Endodermal cell (in vitro differentiated cells): ENCODE measurements at regions not wholly inside any gene's neighbourhood (a gene's known extent, or its start where the extent isn't known, plus 50 kb on each side); places are given as distances from the start of the nearest gene placed in this dataset.

Source experiments
- DNase-seq: peaks from one replicate; pipeline ENCODE4 v3.0.0-alpha.2; 2017
- H3K27ac ChIP-seq: 2 replicates; pipeline ENCODE4 v1.5.1; 2013; ENCODE audit warnings: mild to moderate bottlenecking, low read depth, low read length, moderate library complexity
- H3K27me3 ChIP-seq: 2 replicates; pipeline ENCODE4 v1.6.1; 2013; ENCODE audit warnings: mild to moderate bottlenecking, low read length, moderate library complexity; ENCODE audit not compliant: insufficient read depth, control insufficient read depth, poor library complexity, severe bottlenecking
- H3K36me3 ChIP-seq: 2 replicates; pipeline ENCODE4 v1.7.0; 2013; ENCODE audit warnings: mild to moderate bottlenecking, low read length, moderate library complexity; ENCODE audit not compliant: control insufficient read depth, insufficient read depth
- H3K4me1 ChIP-seq: one replicate; pipeline ENCODE4 v1.7.0; 2013; ENCODE audit warnings: low read length; ENCODE audit not compliant: control insufficient read depth, insufficient read depth
- H3K4me3 ChIP-seq: 2 replicates; pipeline ENCODE4 v1.5.1; 2013; ENCODE audit warnings: mild to moderate bottlenecking, low read length, moderate library complexity
- H3K9ac ChIP-seq: 2 replicates; pipeline ENCODE4 v1.6.1; 2013; ENCODE audit warnings: mild to moderate bottlenecking, low read length, moderate library complexity; ENCODE audit not compliant: poor library complexity, severe bottlenecking; ENCODE audit errors: extremely low read depth
- H3K9me3 ChIP-seq: 2 replicates; pipeline ENCODE4 v1.6.1; 2013; ENCODE audit warnings: mild to moderate bottlenecking, low read length, moderate library complexity; ENCODE audit not compliant: control insufficient read depth
- H3K27ac Mint-ChIP-seq: 2 replicates; pipeline ENCODE4 v1.8.0; 2020; ENCODE audit warnings: mixed read lengths
- H3K27me3 Mint-ChIP-seq: 2 replicates; pipeline ENCODE4 v1.8.0; 2021; ENCODE audit warnings: mild to moderate bottlenecking, mixed read lengths; ENCODE audit not compliant: insufficient read depth
- H3K36me3 Mint-ChIP-seq: 2 replicates; pipeline ENCODE4 v1.8.0; 2020; ENCODE audit warnings: low read depth, mixed read lengths
- H3K4me1 Mint-ChIP-seq: 2 replicates; pipeline ENCODE4 v1.8.0; 2020; ENCODE audit warnings: mixed read lengths
- H3K4me3 Mint-ChIP-seq: 2 replicates; pipeline ENCODE4 v1.8.0; 2020; ENCODE audit warnings: mild to moderate bottlenecking, moderate library complexity, mixed read lengths
- H3K9me3 Mint-ChIP-seq: 2 replicates; pipeline ENCODE4 v1.8.0; 2020; ENCODE audit warnings: mild to moderate bottlenecking, mixed read lengths
- whole genome bisulfite sequencing, 2 experiments: methylation state at CpG; one replicate each; pipeline versions ENCODE4 v1.1.5 to v1.1.7; 2013; ENCODE audit warnings: missing lambda C conversion rate in 2 of 2, mixed read lengths in 1 of 2; ENCODE audit not compliant: insufficient coverage in 1 of 2, insufficient read length in 1 of 2; 5-methylcytosine and 5-hydroxymethylcytosine counted together
- TF ChIP-seq, protein P1 (sequence below): fragments of 200-600 bp; sonication (generic); conservative IDR thresholded peaks from 2 replicates; pipeline ENCODE4 v1.5.0; 2021; ENCODE audit warnings: antibody characterized with exemption, mild to moderate bottlenecking

DNA sequence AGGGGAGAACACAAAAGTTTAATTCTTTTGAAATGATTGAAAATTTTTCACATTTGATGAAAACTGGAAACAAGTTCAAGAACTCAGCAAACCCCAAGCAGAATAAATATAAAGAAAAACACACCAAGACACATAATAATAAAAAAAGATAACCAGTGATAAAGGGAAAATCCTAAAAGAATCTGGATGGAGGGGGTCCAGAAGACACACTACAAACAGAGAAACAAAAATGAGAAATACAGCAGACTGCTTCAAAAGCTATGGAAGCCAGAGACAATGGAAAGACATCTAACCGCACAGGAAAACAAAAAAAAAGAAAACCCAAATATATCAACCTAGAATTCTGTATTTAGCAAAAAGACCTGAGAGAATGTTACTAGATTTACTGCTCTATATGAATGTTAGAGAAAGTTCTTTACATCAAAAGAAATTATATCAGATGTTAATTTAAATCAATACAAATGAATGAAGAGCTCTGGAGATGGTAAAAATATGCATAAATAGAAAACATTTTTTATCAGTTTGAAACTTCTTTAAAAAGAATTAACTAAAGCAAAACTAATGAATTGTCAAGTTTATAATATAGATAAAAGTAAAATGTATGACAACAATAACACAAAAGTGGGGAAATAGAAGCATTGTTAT is 310.7 kb upstream of the PREP start:
- no peaks in the 10 kb centered on the region for H3K4me1 ChIP-seq
- Mint-ChIP-seq H3K9me3 (peaks cover 44% of the 10 kb centered on the region), H3K4me3 (no peak overlapping the region), H3K36me3 (peaks cover 6% of the 10 kb centered on the region), H3K27ac (no peak overlapping the region), H3K4me1 (no peaks in the 10 kb centered on the region), H3K27me3 (no peaks in the 10 kb centered on the region)
- DNase-seq, result no peak
- H3K36me3 ChIP-seq, result no peaks in the 10 kb centered on the region
- H3K27me3 ChIP-seq, result no peaks in the 10 kb centered on the region
- H3K4me3 ChIP-seq, result no peak overlapping the region
- H3K27ac ChIP-seq, result no peak overlapping the region
- TF ChIP-seq, protein P1, sequence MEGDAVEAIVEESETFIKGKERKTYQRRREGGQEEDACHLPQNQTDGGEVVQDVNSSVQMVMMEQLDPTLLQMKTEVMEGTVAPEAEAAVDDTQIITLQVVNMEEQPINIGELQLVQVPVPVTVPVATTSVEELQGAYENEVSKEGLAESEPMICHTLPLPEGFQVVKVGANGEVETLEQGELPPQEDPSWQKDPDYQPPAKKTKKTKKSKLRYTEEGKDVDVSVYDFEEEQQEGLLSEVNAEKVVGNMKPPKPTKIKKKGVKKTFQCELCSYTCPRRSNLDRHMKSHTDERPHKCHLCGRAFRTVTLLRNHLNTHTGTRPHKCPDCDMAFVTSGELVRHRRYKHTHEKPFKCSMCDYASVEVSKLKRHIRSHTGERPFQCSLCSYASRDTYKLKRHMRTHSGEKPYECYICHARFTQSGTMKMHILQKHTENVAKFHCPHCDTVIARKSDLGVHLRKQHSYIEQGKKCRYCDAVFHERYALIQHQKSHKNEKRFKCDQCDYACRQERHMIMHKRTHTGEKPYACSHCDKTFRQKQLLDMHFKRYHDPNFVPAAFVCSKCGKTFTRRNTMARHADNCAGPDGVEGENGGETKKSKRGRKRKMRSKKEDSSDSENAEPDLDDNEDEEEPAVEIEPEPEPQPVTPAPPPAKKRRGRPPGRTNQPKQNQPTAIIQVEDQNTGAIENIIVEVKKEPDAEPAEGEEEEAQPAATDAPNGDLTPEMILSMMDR, result no peak
- no peak overlapping the region for H3K9ac ChIP-seq
- peaks cover 37% of the 10 kb centered on the region for H3K9me3 ChIP-seq
- 92% methylated on average over 1 of the region's 1 CpG; no CpG with 5 or more reads in 1 of the 2 experiments for WGBS, 2 experiments

DNA sequence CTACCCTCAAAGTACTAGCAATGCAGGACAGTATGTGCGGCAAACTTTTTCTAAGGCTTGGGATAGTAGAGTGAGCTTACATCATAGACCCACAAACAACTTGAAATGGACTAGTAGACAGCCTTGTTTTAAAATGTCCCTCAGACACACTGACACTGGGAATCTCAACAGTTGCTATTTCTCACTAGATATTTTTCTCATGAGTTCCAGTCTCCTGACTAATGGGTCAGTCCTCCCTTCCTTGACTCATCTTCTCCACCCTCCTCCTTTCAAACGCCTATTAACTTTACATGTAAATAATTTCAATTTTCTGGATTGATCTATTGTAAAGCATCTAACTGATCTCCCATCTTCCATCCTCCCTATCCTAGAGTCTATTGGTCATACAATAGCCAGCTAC is 308.3 kb upstream of the PREP start:
- Histone ChIP-seq H3K4me1 (no peaks in the 10 kb centered on the region), H3K9ac (no peak overlapping the region), H3K36me3 (no peaks in the 10 kb centered on the region), H3K27ac (no peak overlapping the region), H3K9me3 (peaks cover 37% of the 10 kb centered on the region), H3K4me3 (no peak overlapping the region), H3K27me3 (no peaks in the 10 kb centered on the region)
- Mint-ChIP-seq H3K36me3 (peaks cover 6% of the 10 kb centered on the region), H3K9me3 (peaks cover 42% of the 10 kb centered on the region), H3K4me3 (no peak overlapping the region), H3K27me3 (no peaks in the 10 kb centered on the region), H3K4me1 (no peaks in the 10 kb centered on the region), H3K27ac (no peak overlapping the region)
- WGBS, 2 experiments, result 93 to 97% methylated on average over 2 of the region's 2 CpGs
- TF ChIP-seq, protein P1, result no peak
- no peak for DNase-seq

DNA sequence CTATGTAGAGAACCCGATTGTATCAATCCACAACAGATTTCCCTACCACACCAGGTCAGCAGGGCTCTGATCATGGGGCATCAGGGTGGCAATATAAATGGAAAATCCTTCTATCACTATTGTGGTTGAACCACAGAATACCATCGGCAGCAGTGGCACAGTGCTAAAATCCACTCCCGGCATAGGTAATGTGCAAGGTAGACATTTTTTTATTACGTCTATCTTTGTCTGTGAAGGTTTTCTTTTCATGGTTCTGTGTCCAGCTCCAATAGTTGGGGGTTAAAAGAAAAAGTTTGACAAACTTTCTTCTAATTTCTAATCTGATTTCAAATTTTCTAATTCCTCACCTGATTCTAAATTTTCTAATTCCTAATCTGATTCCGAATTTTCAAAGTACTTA is 302.7 kb upstream of the PREP start:
- Mint-ChIP-seq H3K27ac (no peak overlapping the region), H3K4me3 (no peak overlapping the region), H3K9me3 (peaks cover 12% of the 10 kb centered on the region), H3K4me1 (no peaks in the 10 kb centered on the region), H3K27me3 (no peaks in the 10 kb centered on the region), H3K36me3 (no peaks in the 10 kb centered on the region)
- WGBS, 2 experiments, result 60 to 72% methylated on average over 3 to 5 of the region's 5 CpGs
- no peak overlapping the region for H3K27ac ChIP-seq
- H3K27me3 ChIP-seq, result no peaks in the 10 kb centered on the region
- TF ChIP-seq, protein P1, result no peak
- H3K4me3 ChIP-seq, result no peak overlapping the region
- DNase-seq, result no peak
- no peak overlapping the region for H3K9ac ChIP-seq
- H3K9me3 ChIP-seq, result peaks cover 8% of the 10 kb centered on the region
- H3K4me1 ChIP-seq, result no peaks in the 10 kb centered on the region
- no peaks in the 10 kb centered on the region for H3K36me3 ChIP-seq
